ENCODE measurements at regions not wholly inside any gene's neighbourhood (a gene's known extent, or its start where the extent isn't known, plus 50 kb on each side); places are given as distances from the start of the nearest gene placed in this dataset.

GRCh38 chr16:26261621-26262020, 569.9 kb downstream of the HS3ST4 start:
- H3K9me3 Mint-ChIP-seq (ENCODE audit: low read depth), result no peaks in the 10 kb centered on the region
- H3K27ac Mint-ChIP-seq, result no peak overlapping the region
- no peaks in the 10 kb centered on the region for H3K27me3 Mint-ChIP-seq
- H3K4me1 Mint-ChIP-seq (ENCODE audit: low read depth), result peaks cover 4% of the 10 kb centered on the region
- H3K36me3 Mint-ChIP-seq, result peaks cover 4% of the 10 kb centered on the region
- H3K4me3 Mint-ChIP-seq, result no peak overlapping the region

- Mint-ChIP-seq H3K4me1 (ENCODE audit: low read depth) (peaks cover 4% of the 10 kb centered on the region), H3K4me3 (no peak overlapping the region), H3K27ac (no peak overlapping the region), H3K27me3 (no peaks in the 10 kb centered on the region), H3K36me3 (peaks cover 4% of the 10 kb centered on the region), H3K9me3 (ENCODE audit: low read depth) (no peaks in the 10 kb centered on the region)
These were observed 571.6 kb downstream of the HS3ST4 start for GRCh38 chr16:26263406-26263805.

- Mint-ChIP-seq H3K9me3 (ENCODE audit: low read depth) (no peaks in the 10 kb centered on the region), H3K27ac (no peak overlapping the region), H3K4me3 (no peak overlapping the region), H3K36me3 (peaks cover 4% of the 10 kb centered on the region), H3K4me1 (ENCODE audit: low read depth) (peaks cover 29% of the 10 kb centered on the region), H3K27me3 (no peaks in the 10 kb centered on the region)
These were observed 575.9 kb downstream of the HS3ST4 start for GRCh38 chr16:26267641-26268040.

DNA sequence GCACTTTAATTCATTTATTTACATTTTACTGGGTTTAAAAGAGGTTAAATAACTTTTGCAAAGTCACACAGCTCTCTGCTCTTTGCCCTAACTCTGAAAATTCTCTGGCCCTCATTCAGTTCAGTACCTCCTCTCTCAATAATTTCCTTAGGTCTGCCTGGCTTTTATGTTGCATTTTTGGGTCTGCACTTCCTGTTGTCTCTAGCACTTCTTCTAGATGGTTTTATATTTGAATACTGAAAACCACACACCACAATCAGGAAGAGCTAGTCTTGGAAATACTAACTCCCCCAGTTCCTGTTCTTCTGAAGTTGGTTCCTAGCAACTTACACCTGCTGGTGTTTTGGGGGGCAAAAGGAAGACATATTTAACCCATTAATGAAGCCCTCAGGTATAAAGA, 577.9 kb downstream of the HS3ST4 start:
- peaks cover 4% of the 10 kb centered on the region for H3K36me3 Mint-ChIP-seq
- peaks cover 27% of the 10 kb centered on the region for H3K4me1 Mint-ChIP-seq (ENCODE audit: low read depth)
- H3K27me3 Mint-ChIP-seq, result no peaks in the 10 kb centered on the region
- peak overlapping the region; percentile 54 for H3K27ac Mint-ChIP-seq
- H3K9me3 Mint-ChIP-seq (ENCODE audit: low read depth), result no peaks in the 10 kb centered on the region
- H3K4me3 Mint-ChIP-seq, result peak overlapping the region; percentile 13

- Mint-ChIP-seq H3K9me3 (ENCODE audit: low read depth) (peaks cover 3% of the 10 kb centered on the region), H3K27me3 (no peaks in the 10 kb centered on the region), H3K4me1 (ENCODE audit: low read depth) (peaks cover 26% of the 10 kb centered on the region), H3K4me3 (no peak overlapping the region), H3K36me3 (peaks cover 2% of the 10 kb centered on the region), H3K27ac (no peak overlapping the region)
These were observed 581.8 kb downstream of the HS3ST4 start for GRCh38 chr16:26273607-26274006.

- peaks cover 13% of the 10 kb centered on the region for H3K4me1 Mint-ChIP-seq (ENCODE audit: low read depth)
- H3K36me3 Mint-ChIP-seq, result peaks cover 2% of the 10 kb centered on the region
- no peaks in the 10 kb centered on the region for H3K27me3 Mint-ChIP-seq
- no peak overlapping the region for H3K27ac Mint-ChIP-seq
- peaks cover 6% of the 10 kb centered on the region for H3K9me3 Mint-ChIP-seq (ENCODE audit: low read depth)
- no peak overlapping the region for H3K4me3 Mint-ChIP-seq
These were observed 583.3 kb downstream of the HS3ST4 start for GRCh38 chr16:26275021-26275590.

- Mint-ChIP-seq H3K27ac (no peak overlapping the region), H3K4me3 (no peak overlapping the region), H3K4me1 (ENCODE audit: low read depth) (peaks cover 1% of the 10 kb centered on the region), H3K36me3 (peaks cover 2% of the 10 kb centered on the region), H3K9me3 (ENCODE audit: low read depth) (peaks cover 6% of the 10 kb centered on the region), H3K27me3 (no peaks in the 10 kb centered on the region)
These were observed 584.5 kb downstream of the HS3ST4 start for GRCh38 chr16:26276289-26276688.

DNA sequence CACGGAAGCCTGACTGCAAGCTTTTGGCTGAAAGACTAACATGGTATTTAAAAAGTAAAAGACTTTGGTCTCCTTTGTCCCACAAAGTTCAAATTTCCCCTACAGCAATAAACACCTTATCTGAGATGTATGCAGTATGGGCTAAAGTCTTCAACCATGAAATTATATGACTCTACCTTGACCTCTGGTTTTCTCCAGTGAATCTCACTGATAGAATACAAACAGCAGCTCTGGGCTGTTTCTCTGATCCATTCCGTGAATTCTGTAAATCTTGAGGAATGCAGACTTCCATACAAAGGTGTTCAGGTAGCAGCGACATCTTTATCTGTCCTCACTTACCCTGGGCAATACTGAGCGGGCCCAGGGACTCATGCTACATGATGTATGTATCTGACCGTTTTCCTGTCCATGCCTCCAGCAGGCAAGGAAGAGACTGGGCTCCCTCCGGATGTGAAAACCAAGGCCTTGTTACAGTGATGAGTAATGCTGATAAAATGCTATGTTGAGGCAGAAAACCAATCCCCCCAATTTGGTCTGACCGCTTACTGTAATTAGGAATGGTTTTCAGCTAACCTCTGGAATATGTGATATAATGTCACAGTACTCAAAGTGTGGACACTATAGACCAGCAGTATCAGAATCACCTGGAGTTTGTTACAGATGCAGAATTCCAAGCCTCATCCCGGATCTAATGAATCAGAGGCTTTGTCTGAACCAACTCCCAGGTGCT, 589.8 kb downstream of the HS3ST4 start:
- no peak overlapping the region for H3K4me3 Mint-ChIP-seq
- H3K36me3 Mint-ChIP-seq, result peaks cover 5% of the 10 kb centered on the region
- H3K27me3 Mint-ChIP-seq, result no peaks in the 10 kb centered on the region
- no peak overlapping the region for H3K27ac Mint-ChIP-seq
- no peaks in the 10 kb centered on the region for H3K4me1 Mint-ChIP-seq (ENCODE audit: low read depth)
- peaks cover 6% of the 10 kb centered on the region for H3K9me3 Mint-ChIP-seq (ENCODE audit: low read depth)

DNA sequence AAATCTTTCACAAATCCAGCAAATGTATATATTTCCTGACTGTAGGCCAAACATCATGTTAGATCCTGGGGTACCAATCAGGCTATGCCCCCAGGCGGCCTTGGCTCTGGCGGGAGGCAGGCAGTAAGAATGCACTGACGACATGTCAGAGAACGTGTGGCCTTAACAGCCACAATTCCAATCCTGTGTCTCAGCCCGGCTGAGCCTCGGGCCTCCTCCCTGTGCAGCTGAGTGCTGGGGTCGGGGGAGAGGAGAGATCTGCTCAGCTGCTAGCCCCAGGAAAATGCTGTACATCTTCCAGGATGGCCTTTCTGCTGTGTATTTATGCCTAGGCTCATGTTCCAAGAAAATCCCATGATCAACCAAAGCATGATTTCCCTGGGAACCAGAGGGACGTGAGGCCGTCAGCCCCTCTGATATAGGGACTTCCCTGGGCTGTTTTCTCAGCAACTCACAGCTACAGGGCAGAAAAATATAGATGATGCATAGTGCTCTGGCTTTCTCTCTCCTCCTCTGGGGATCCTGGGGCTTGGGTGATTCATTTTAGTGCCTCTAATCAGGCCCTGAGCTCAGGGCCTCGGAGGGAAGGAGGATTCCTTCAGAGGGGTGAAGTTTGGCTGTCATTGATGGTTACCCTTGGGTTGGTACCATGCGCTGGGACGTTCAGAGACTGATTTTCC, 604.0 kb downstream of the HS3ST4 start:
- no peak overlapping the region for H3K27ac Mint-ChIP-seq
- no peaks in the 10 kb centered on the region for H3K36me3 Mint-ChIP-seq
- no peak overlapping the region for H3K4me3 Mint-ChIP-seq
- H3K27me3 Mint-ChIP-seq, result peaks cover 7% of the 10 kb centered on the region
- H3K4me1 Mint-ChIP-seq (ENCODE audit: low read depth), result no peaks in the 10 kb centered on the region
- peaks cover 10% of the 10 kb centered on the region for H3K9me3 Mint-ChIP-seq (ENCODE audit: low read depth)

- Mint-ChIP-seq H3K36me3 (no peaks in the 10 kb centered on the region), H3K9me3 (ENCODE audit: low read depth) (peaks cover 10% of the 10 kb centered on the region), H3K27ac (no peak overlapping the region), H3K27me3 (peaks cover 8% of the 10 kb centered on the region), H3K4me1 (ENCODE audit: low read depth) (no peaks in the 10 kb centered on the region), H3K4me3 (no peak overlapping the region)
These were observed 609.8 kb downstream of the HS3ST4 start for GRCh38 chr16:26301516-26301915.

DNA sequence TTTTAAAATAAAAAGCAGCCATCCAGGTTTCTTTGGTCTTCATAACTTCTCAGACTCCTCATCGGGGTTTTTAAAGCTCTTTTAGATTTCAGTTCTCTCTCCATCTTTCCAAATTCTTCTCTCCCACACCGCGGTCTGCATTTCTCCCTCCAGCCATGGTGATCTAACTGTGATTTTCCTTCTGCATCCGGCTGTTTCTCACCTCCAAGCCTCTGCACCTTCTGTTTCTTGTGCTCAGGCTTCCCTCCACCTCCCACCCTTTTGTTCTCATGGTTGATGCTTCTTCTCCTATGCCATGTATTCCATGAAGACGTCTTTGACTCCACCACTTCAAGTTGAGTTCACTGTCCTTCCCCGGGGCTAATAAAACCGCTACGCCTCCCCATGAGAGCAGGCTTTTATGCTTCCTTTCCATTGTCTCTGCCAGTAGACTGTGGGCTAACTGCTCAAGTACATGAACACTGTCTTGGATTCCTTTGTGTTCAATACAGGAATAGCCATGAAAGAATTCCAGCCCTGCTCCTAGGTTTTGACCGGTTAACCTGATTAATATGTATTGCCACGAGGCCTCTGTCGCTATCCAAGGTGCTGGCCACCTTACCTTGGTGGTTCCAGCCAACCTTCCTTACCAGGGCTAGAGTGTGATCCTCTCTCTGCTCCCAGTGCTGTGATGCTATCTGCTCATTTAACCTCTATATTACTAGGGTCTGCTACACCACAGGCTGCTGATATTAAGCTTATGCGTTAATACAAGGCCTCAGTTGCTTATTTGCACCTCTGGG, 625.1 kb downstream of the HS3ST4 start:
- Mint-ChIP-seq H3K27me3 (peaks cover 11% of the 10 kb centered on the region), H3K4me3 (no peak overlapping the region), H3K4me1 (ENCODE audit: low read depth) (no peaks in the 10 kb centered on the region), H3K9me3 (ENCODE audit: low read depth) (peaks cover 4% of the 10 kb centered on the region), H3K36me3 (no peaks in the 10 kb centered on the region), H3K27ac (no peak overlapping the region)

- Mint-ChIP-seq H3K9me3 (ENCODE audit: low read depth) (peaks cover 4% of the 10 kb centered on the region), H3K27me3 (peaks cover 9% of the 10 kb centered on the region), H3K4me3 (no peak overlapping the region), H3K4me1 (ENCODE audit: low read depth) (no peaks in the 10 kb centered on the region), H3K36me3 (no peaks in the 10 kb centered on the region), H3K27ac (no peak overlapping the region)
These were observed 626.1 kb downstream of the HS3ST4 start for GRCh38 chr16:26317885-26318284.

- H3K9me3 Mint-ChIP-seq (ENCODE audit: low read depth), result no peaks in the 10 kb centered on the region
- H3K27me3 Mint-ChIP-seq, result peaks cover 9% of the 10 kb centered on the region
- H3K4me3 Mint-ChIP-seq, result no peak overlapping the region
- no peak overlapping the region for H3K27ac Mint-ChIP-seq
- peaks cover 6% of the 10 kb centered on the region for H3K4me1 Mint-ChIP-seq (ENCODE audit: low read depth)
- no peaks in the 10 kb centered on the region for H3K36me3 Mint-ChIP-seq
These were observed 638.9 kb downstream of the HS3ST4 start for GRCh38 chr16:26330654-26331053.

DNA sequence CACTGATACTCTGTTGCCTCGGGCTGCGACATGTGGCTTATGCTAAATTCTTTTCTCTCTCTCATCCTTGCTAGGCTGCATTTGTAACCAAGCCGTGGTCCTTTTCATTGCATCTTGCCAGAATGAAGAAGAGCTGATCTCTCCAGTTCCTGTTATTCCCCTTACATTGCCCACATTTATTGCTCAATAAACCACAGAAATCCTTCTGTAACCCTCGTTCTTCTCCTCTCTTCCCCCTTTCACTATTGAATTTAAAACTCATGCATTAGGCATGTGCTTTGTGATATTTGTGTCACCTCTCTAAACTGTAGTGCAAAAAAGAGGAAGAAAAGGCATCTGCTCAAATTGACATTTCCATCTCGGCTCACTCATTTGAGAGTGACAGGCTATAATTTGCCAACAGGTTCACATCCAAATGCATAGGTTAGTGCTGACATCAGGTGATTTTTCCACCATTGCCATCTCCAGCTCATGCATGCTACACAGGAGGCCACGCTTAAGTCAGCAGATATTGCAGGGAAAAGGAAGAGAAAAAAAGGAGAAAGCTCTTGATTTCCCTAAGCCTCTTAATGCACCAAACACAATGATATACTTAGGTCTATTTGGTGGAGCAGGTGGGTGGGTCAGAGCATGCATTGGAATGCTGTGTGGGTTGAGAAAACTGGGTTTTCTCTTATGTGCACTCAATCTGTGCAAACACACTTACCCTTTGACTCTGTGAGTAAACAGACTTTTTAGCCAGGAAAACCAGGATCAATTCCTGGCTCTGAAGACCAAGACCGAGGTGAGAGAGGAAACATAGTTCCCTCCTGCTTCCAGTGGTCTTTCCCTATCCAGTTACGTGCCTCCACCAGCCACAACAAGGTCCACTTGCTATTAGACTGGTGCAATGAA, 642.7 kb downstream of the HS3ST4 start:
- Mint-ChIP-seq H3K4me3 (no peak overlapping the region), H3K9me3 (ENCODE audit: low read depth) (no peaks in the 10 kb centered on the region), H3K36me3 (no peaks in the 10 kb centered on the region), H3K27me3 (peaks cover 6% of the 10 kb centered on the region), H3K4me1 (ENCODE audit: low read depth) (peaks cover 6% of the 10 kb centered on the region), H3K27ac (no peak overlapping the region)

Data from activated naive CD8-positive, alpha-beta T cell (primary cell).